Thoracic aorta (tissue), 2 donors: ENCODE measurements at regions not wholly inside any gene's neighbourhood (a gene's known extent, or its start where the extent isn't known, plus 50 kb on each side); places are given as distances from the start of the nearest gene placed in this dataset.

Source experiments
- ATAC-seq: fragments of 150-250 bp; one replicate; pipeline ENCODE4 v1.8.0; 2017; ENCODE audit warnings: low read depth; ENCODE audit not compliant: insufficient number of reproducible peaks, low FRiP score
- DNase-seq: peaks from one replicate; pipeline ENCODE4 v3.0.0-alpha.2; 2020; ENCODE audit warnings: low spot score
- H3K27ac ChIP-seq, 2 donors: fragments of 200-600 bp; sonication (generic); 1 replicate in 1 of 2; 2 replicates in 1 of 2; pipeline ENCODE4 v1.5.1; 2016; ENCODE audit warnings: mild to moderate bottlenecking in 2 of 2, moderate library complexity in 2 of 2
- H3K27me3 ChIP-seq: fragments of 200-600 bp; sonication (generic); replicated peaks from 2 replicates; pipeline ENCODE4 v1.6.0; 2016; ENCODE audit warnings: mild to moderate bottlenecking; ENCODE audit not compliant: insufficient read depth
- H3K36me3 ChIP-seq: fragments of 200-600 bp; sonication (generic); one replicate; pipeline ENCODE4 v1.5.1; 2016
- H3K4me1 ChIP-seq, 2 donors: fragments of 200-600 bp; sonication (generic); 1 replicate in 1 of 2; 2 replicates in 1 of 2; pipeline versions ENCODE4 v1.5.1 to v1.6.0; 2016; ENCODE audit warnings: low read depth in 2 of 2, mild to moderate bottlenecking in 1 of 2; ENCODE audit not compliant: control insufficient read depth in 1 of 2
- H3K4me3 ChIP-seq: fragments of 200-600 bp; sonication (generic); 2 replicates; pipeline ENCODE4 v1.5.1; 2016; ENCODE audit warnings: mild to moderate bottlenecking
- H3K9me3 ChIP-seq: fragments of 200-600 bp; sonication (generic); 2 replicates; pipeline ENCODE4 v1.5.1; 2016
- CTCF ChIP-seq: fragments of 200-600 bp; sonication (generic); IDR thresholded peaks from one replicate; pipeline ENCODE4 v1.5.1; 2019; ENCODE audit warnings: antibody characterized with exemption

GRCh38 chr3:178895178-178895789 lies 176.3 kb downstream of the ZMAT3 start:
- Histone ChIP-seq H3K9me3 (no peaks in the 10 kb centered on the region), H3K4me1 (no peaks in the 10 kb centered on the region), H3K27me3 (no peaks in the 10 kb centered on the region), H3K4me3 (no peak overlapping the region), H3K27ac (no peak overlapping the region), H3K36me3 (no peaks in the 10 kb centered on the region)
- ATAC-seq (no peak), DNase-seq (no peak)
- TF ChIP-seq CTCF, result no peak
